HUES48 (cell line): ENCODE measurements at regions not wholly inside any gene's neighbourhood (a gene's known extent, or its start where the extent isn't known, plus 50 kb on each side); places are given as distances from the start of the nearest gene placed in this dataset.

ENCODE experiments used
- H3K27ac ChIP-seq: one replicate; pipeline ENCODE4 v1.7.0; 2013; ENCODE audit warnings: low read depth, low read length, inconsistent platforms
- H3K27me3 ChIP-seq: 2 replicates; pipeline ENCODE4 v1.6.1; 2013; ENCODE audit warnings: mild to moderate bottlenecking, low read length; ENCODE audit not compliant: control insufficient read depth, insufficient read depth
- H3K36me3 ChIP-seq: 2 replicates; pipeline ENCODE4 v1.6.1; 2013; ENCODE audit warnings: low read length; ENCODE audit not compliant: control insufficient read depth, insufficient read depth
- H3K4me1 ChIP-seq: 2 replicates; pipeline ENCODE4 v1.6.1; 2013; ENCODE audit warnings: mild to moderate bottlenecking, low read length; ENCODE audit not compliant: control insufficient read depth, insufficient read depth
- H3K4me3 ChIP-seq: 2 replicates; pipeline ENCODE4 v1.5.1; 2013; ENCODE audit warnings: mild to moderate bottlenecking, low read depth, low read length
- H3K9ac ChIP-seq: 2 replicates; pipeline ENCODE4 v1.6.1; 2013; ENCODE audit warnings: mild to moderate bottlenecking, low read depth, low read length, moderate library complexity
- H3K9me3 ChIP-seq: 2 replicates; pipeline ENCODE4 v1.6.1; 2013; ENCODE audit warnings: low read length; ENCODE audit not compliant: control insufficient read depth, insufficient read depth

GRCh38 chr19:28481674-28482073 is 731.3 kb downstream of the UQCRFS1 start:
- H3K4me1 ChIP-seq, result peaks cover 4% of the 10 kb centered on the region; the same call in 1 of the 2 replicates

DNA sequence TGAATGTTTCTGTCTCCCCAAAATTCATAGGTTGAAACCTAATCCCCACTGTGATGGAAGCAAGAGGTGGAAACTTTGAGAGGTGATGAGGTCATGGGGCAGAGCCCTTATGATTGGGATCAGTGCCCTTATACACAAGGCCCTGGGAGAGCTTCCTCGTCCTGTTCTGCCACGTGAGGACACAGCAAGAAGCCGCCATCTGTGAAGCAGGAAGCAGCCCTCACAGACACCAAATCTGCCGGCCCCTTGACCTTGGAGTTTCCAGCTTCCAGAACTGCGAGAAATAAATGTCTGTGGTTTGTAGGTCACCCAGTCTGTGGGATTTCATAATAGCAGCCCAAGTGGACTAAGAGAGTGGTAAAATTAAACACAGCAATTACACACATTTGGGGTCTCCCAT is 737.4 kb downstream of the UQCRFS1 start:
- Histone ChIP-seq H3K9ac (no peak overlapping the region), H3K9me3 (no peaks in the 10 kb centered on the region), H3K27ac (no peak overlapping the region), H3K4me1 (no peaks in the 10 kb centered on the region), H3K4me3 (no peak overlapping the region), H3K27me3 (no peaks in the 10 kb centered on the region), H3K36me3 (no peaks in the 10 kb centered on the region)

More at GRCh38 chr19:28481674-28482073, 731.3 kb downstream of the UQCRFS1 start:
- Histone ChIP-seq H3K4me3 (no peak overlapping the region), H3K36me3 (no peaks in the 10 kb centered on the region), H3K27me3 (no peaks in the 10 kb centered on the region), H3K9ac (no peak overlapping the region), H3K27ac (no peak overlapping the region), H3K9me3 (no peaks in the 10 kb centered on the region)

- Histone ChIP-seq H3K4me1 (no peaks in the 10 kb centered on the region), H3K9ac (no peak overlapping the region), H3K27ac (no peak overlapping the region), H3K9me3 (no peaks in the 10 kb centered on the region), H3K27me3 (no peaks in the 10 kb centered on the region), H3K36me3 (no peaks in the 10 kb centered on the region), H3K4me3 (no peak overlapping the region)
Measured at GRCh38 chr19:28472843-28473242, 740.1 kb downstream of the UQCRFS1 start.

DNA sequence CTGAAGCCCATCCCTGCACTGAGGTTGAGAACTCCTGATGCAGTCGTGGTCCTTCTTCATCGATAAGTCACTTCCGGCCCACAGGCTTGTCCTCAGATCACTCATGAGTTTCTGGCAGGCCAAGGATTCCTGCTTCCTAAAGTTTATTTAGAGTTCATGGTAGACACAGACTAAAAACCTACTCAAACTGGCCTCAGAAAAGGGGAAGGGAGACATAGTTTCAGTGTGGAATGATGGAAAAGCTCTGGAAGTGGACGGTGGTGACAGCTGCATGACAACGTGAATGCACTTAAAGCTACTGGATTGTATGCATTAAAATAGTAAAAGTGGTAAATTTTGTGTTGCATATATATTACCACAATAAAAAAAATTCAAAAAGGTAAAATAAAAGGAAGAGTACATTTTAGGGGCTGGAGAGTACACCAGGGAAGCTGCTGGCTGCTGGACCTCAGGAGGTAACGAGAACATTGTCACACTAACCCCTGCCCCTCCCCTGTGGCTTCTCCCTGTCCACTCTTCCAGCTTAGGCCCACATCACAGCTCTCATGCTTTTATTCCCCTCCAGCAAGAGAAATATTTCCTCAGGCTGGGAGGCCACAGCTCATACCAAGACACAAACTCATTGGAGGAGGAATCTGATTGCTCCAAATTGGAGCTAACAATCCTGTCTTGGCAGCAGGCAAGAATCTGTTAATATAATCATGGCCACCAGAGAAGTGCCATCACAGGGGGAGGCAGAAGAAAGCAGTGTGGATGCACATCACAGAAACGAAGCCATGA is 741.0 kb downstream of the UQCRFS1 start:
- H3K27ac ChIP-seq, result no peak overlapping the region
- no peaks in the 10 kb centered on the region for H3K9me3 ChIP-seq
- H3K27me3 ChIP-seq, result no peaks in the 10 kb centered on the region
- H3K9ac ChIP-seq, result no peak overlapping the region
- no peaks in the 10 kb centered on the region for H3K4me1 ChIP-seq
- H3K4me3 ChIP-seq, result no peak overlapping the region
- no peaks in the 10 kb centered on the region for H3K36me3 ChIP-seq

DNA sequence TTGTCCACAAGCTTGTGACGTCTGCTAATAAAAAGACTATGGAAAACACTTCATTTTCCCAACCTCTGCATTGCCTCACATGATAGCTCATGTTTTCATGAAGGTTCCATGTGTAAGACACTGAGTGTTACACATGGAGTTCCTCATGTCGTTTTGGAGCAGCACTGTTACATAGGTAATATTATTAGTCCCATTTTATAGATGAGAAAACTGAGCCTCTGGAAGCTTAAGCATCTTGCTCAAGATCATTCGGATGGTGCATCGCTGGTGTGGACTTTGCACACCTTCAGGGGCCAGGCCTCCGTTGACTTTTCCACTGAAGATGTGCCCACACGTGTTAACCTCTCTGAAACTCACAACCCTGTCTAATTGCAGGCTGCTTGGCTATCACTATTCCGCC is 743.4 kb downstream of the UQCRFS1 start:
- Histone ChIP-seq H3K4me1 (no peaks in the 10 kb centered on the region), H3K27me3 (no peaks in the 10 kb centered on the region), H3K9me3 (no peaks in the 10 kb centered on the region), H3K9ac (no peak overlapping the region), H3K4me3 (no peak overlapping the region), H3K36me3 (no peaks in the 10 kb centered on the region), H3K27ac (no peak overlapping the region)

DNA sequence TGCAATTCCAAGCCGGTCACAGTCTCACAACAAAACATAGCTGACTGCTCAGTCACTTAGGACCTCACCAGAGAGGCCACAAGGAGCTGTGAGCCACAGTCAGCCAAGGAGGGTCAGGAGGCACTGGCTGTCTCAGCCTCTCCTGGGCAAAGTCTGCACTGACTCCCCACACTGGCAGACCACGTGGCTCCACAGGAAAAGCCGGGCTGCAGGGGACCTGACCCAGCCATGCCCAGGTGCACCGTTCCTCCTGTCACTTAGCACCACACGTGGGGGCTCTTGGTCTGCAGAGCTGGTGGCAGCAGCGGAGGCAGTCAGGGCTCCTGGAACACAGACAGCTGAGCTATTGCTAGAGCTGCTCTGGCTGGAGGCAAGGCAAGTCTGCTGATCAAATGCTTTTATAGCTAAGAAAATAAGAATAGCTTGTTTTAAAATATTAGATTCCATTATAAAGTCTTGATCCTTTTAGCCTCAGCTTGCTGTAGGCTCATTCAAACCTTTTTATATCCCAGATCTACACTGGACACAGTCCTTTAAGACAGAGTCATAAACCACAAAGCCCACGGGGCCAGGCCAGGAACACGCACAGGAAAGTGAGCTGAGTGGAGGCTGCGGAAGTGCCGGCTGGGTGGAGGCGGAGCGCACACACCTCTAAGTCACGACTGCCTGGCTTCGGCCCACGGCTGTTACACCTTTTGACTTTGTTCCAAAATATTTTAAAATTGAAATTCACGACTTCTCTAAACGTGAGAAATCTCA is 744.1 kb downstream of the UQCRFS1 start:
- Histone ChIP-seq H3K9ac (no peak overlapping the region), H3K27ac (no peak overlapping the region), H3K27me3 (no peaks in the 10 kb centered on the region), H3K36me3 (no peaks in the 10 kb centered on the region), H3K4me1 (no peaks in the 10 kb centered on the region), H3K4me3 (no peak overlapping the region), H3K9me3 (no peaks in the 10 kb centered on the region)

DNA sequence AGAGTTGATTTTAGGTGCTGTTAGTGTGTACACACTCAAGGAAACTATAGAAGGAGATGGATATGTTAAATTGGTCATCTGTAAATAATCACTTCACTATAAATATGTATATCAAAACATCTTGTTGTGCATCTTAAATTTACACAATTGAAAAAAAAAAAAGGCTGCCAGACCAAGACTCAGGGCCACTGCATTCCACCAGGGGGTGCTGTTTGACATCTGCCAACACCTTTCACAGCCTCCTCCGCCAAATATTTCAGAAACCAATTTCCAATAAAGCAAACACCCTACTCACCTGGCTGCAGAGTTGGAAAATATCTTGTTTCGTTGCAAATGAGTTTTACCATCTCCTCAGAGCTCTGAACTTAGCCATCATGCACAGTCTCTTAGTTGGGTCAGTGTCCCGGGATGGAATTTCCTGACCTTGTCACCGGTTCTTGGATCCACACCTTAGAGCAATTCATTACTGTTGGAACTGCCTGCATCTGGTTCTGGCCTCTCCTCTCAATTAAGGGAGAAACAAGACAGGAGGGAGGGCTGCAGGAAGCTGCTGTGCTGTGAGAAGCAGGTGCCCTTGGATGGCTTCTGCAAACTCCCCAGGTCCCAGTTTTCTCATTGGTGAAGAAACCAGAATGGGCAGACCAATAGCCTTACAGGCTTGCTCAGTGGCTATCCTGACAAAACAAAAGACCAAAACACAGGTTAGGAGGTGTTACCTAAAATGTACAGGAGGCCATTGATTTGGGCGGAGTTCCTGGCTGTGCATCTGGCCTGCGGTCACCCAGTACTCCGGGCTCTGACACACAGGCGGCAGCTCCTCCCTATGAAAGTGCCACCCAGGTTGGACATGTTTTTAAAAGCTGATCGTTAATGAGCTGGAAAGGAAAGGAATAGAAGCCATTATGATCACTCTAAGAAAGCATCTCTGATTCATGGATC is 746.6 kb downstream of the UQCRFS1 start:
- H3K4me1 ChIP-seq, result no peaks in the 10 kb centered on the region
- H3K9ac ChIP-seq, result no peak overlapping the region
- no peak overlapping the region for H3K4me3 ChIP-seq
- no peak overlapping the region for H3K27ac ChIP-seq
- no peaks in the 10 kb centered on the region for H3K36me3 ChIP-seq
- H3K9me3 ChIP-seq, result no peaks in the 10 kb centered on the region
- H3K27me3 ChIP-seq, result no peaks in the 10 kb centered on the region

- H3K9ac ChIP-seq, result no peak overlapping the region
- H3K4me3 ChIP-seq, result no peak overlapping the region
- H3K9me3 ChIP-seq, result no peaks in the 10 kb centered on the region
- no peaks in the 10 kb centered on the region for H3K27me3 ChIP-seq
- no peaks in the 10 kb centered on the region for H3K36me3 ChIP-seq
- H3K4me1 ChIP-seq, result no peaks in the 10 kb centered on the region
- H3K27ac ChIP-seq, result no peak overlapping the region
Measured at GRCh38 chr19:28465371-28466086, 747.4 kb downstream of the UQCRFS1 start.

- Histone ChIP-seq H3K4me3 (no peak overlapping the region), H3K9ac (no peak overlapping the region), H3K4me1 (no peaks in the 10 kb centered on the region), H3K9me3 (no peaks in the 10 kb centered on the region), H3K36me3 (no peaks in the 10 kb centered on the region), H3K27me3 (no peaks in the 10 kb centered on the region), H3K27ac (no peak overlapping the region)
Measured at GRCh38 chr19:28463493-28464053, 749.4 kb downstream of the UQCRFS1 start.

DNA sequence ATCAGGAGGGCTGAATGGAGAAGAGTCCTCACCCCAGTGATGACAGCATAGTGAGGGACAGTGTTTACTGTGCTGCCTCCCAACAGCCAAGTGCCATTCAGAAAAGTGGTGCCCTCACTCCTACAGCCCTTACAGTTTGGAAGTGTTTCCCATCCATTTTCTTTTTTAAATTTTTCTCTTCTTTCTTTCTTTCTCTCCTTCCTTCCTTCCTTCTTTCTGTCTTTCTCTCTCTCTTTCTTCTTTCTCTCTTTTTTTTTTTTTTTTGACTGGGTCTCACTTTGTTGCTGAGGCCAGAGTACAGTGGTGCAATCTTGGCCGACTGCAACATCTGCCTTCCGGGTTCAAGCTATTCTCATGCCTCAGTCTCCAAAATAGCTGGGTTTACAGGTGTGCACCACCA is 755.3 kb downstream of the UQCRFS1 start:
- Histone ChIP-seq H3K4me3 (no peak overlapping the region), H3K9ac (no peak overlapping the region), H3K27me3 (no peaks in the 10 kb centered on the region), H3K27ac (no peak overlapping the region), H3K4me1 (no peaks in the 10 kb centered on the region; the same call in 1 of the 2 replicates), H3K36me3 (no peaks in the 10 kb centered on the region), H3K9me3 (no peaks in the 10 kb centered on the region)
